H9 (cell line): ENCODE measurements at regions not wholly inside any gene's neighbourhood (a gene's known extent, or its start where the extent isn't known, plus 50 kb on each side); places are given as distances from the start of the nearest gene placed in this dataset.

Source experiments
- DNase-seq: peaks from one replicate; pipeline ENCODE4 v3.0.0-alpha.2; 2017
- H2AFZ ChIP-seq: one replicate; pipeline ENCODE4 v1.6.1; 2013; ENCODE audit warnings: mild to moderate bottlenecking, low read length, control low read depth, moderate library complexity
- H2AK5ac ChIP-seq: 2 replicates; pipeline ENCODE4 v1.6.1; 2013; ENCODE audit warnings: low read length, control low read depth, mixed read lengths; ENCODE audit not compliant: insufficient read length
- H2BK120ac ChIP-seq: one replicate; pipeline ENCODE4 v1.6.1; 2013; ENCODE audit warnings: low read depth, mild to moderate bottlenecking, low read length, control low read depth, inconsistent platforms; ENCODE audit not compliant: poor library complexity, severe bottlenecking
- H2BK12ac ChIP-seq: 2 replicates; pipeline ENCODE4 v1.6.1; 2013; ENCODE audit warnings: low read length, control low read depth, mixed read lengths, low read depth; ENCODE audit not compliant: insufficient read length
- H2BK15ac ChIP-seq: 2 replicates; pipeline ENCODE4 v1.6.1; 2013; ENCODE audit warnings: low read depth, low read length, control low read depth
- H2BK20ac ChIP-seq: one replicate; pipeline ENCODE4 v1.6.1; 2013; ENCODE audit warnings: low read depth, mild to moderate bottlenecking, low read length, control low read depth, inconsistent platforms; ENCODE audit not compliant: poor library complexity, severe bottlenecking
- H2BK5ac ChIP-seq: 2 replicates; pipeline ENCODE4 v1.6.1; 2013; ENCODE audit warnings: low read length, control low read depth, mixed read lengths; ENCODE audit not compliant: insufficient read length
- H3K14ac ChIP-seq: 2 replicates; pipeline ENCODE4 v1.6.1; 2013; ENCODE audit warnings: low read length, control low read depth; ENCODE audit not compliant: insufficient read depth
- H3K18ac ChIP-seq: 2 replicates; pipeline ENCODE4 v1.6.1; 2013; ENCODE audit warnings: low read depth, mild to moderate bottlenecking, mixed read lengths, low read length, control low read depth; ENCODE audit not compliant: insufficient read length
- H3K23ac ChIP-seq: 2 replicates; pipeline ENCODE4 v1.6.1; 2013; ENCODE audit warnings: low read length, control low read depth, mixed read lengths, low read depth; ENCODE audit not compliant: insufficient read length
- H3K23me2 ChIP-seq: 2 replicates; pipeline ENCODE4 v1.6.1; 2013; ENCODE audit warnings: low read depth, mild to moderate bottlenecking, mixed read lengths, low read length, control low read depth; ENCODE audit not compliant: insufficient read length, poor library complexity, severe bottlenecking
- H3K27ac ChIP-seq: 2 replicates; pipeline ENCODE4 v1.5.1; 2013; ENCODE audit warnings: low read length, control low read depth, mixed read lengths, low read depth; ENCODE audit not compliant: insufficient read length
- H3K27me3 ChIP-seq: 2 replicates; pipeline ENCODE4 v1.6.1; 2013; ENCODE audit warnings: low read length, control low read depth, inconsistent platforms; ENCODE audit not compliant: insufficient read depth
- H3K4ac ChIP-seq: 2 replicates; pipeline ENCODE4 v1.6.1; 2013; ENCODE audit warnings: low read depth, mild to moderate bottlenecking, control low read depth, inconsistent platforms, low read length, moderate library complexity
- H3K4me1 ChIP-seq: 2 replicates; pipeline ENCODE4 v1.6.1; 2013; ENCODE audit warnings: low read length, control low read depth, inconsistent platforms; ENCODE audit not compliant: insufficient read depth
- H3K4me2 ChIP-seq: 2 replicates; pipeline ENCODE4 v1.6.1; 2013; ENCODE audit warnings: low read length, control low read depth, mixed read lengths; ENCODE audit not compliant: insufficient read length, insufficient read depth
- H3K56ac ChIP-seq: 2 replicates; pipeline ENCODE4 v1.6.1; 2013; ENCODE audit warnings: low read depth, mild to moderate bottlenecking, mixed read lengths, low read length, control low read depth; ENCODE audit not compliant: insufficient read length
- H3K79me1 ChIP-seq: 2 replicates; pipeline ENCODE4 v1.6.1; 2013; ENCODE audit warnings: low read depth, mild to moderate bottlenecking, moderate library complexity, low read length, control low read depth, inconsistent platforms; ENCODE audit not compliant: insufficient read depth, poor library complexity, severe bottlenecking
- H3K79me2 ChIP-seq: 2 replicates; pipeline ENCODE4 v1.6.1; 2013; ENCODE audit warnings: low read length, control low read depth, inconsistent platforms; ENCODE audit not compliant: insufficient read depth
- H3K9ac ChIP-seq: 2 replicates; pipeline ENCODE4 v1.6.1; 2013; ENCODE audit warnings: low read length, control low read depth, mixed read lengths; ENCODE audit not compliant: insufficient read length; ENCODE audit errors: extremely low read depth
- H3K9me3 ChIP-seq: one replicate; pipeline ENCODE4 v1.6.1; 2013; ENCODE audit warnings: low read depth, low read length, inconsistent platforms; ENCODE audit not compliant: control insufficient read depth
- H3T11ph ChIP-seq: one replicate; pipeline ENCODE4 v1.6.1; 2013; ENCODE audit warnings: mild to moderate bottlenecking, low read length, control low read depth, inconsistent platforms
- H4K20me1 ChIP-seq: one replicate; pipeline ENCODE4 v1.6.1; 2013; ENCODE audit not compliant: control insufficient read depth, insufficient read length, insufficient read depth
- H4K5ac ChIP-seq: 2 replicates; pipeline ENCODE4 v1.6.1; 2013; ENCODE audit warnings: low read depth, mild to moderate bottlenecking, mixed read lengths, low read length, control low read depth; ENCODE audit not compliant: insufficient read length
- H4K8ac ChIP-seq: replicated peaks from 2 replicates; pipeline ENCODE4 v1.6.1; 2013; ENCODE audit warnings: low read length, control low read depth, mixed read lengths, low read depth; ENCODE audit not compliant: insufficient read length
- H4K91ac ChIP-seq: 2 replicates; pipeline ENCODE4 v1.6.1; 2013; ENCODE audit warnings: low read depth, mild to moderate bottlenecking, moderate library complexity, mixed read lengths, low read length, control low read depth; ENCODE audit not compliant: insufficient read length
- H3K27ac Mint-ChIP-seq, 3 experiments: 2 replicates in 2 of 3; 3 replicates in 1 of 3; pipeline ENCODE4 v1.8.0; 2020 to 2021; ENCODE audit warnings: mixed read lengths in 3 of 3, mild to moderate bottlenecking in 1 of 3, moderate library complexity in 1 of 3
- H3K27me3 Mint-ChIP-seq: 2 replicates; pipeline ENCODE4 v1.8.0; 2021; ENCODE audit warnings: low read depth, mild to moderate bottlenecking, moderate library complexity, mixed read lengths
- H3K36me3 Mint-ChIP-seq, 3 experiments: 2 replicates in 2 of 3; 3 replicates in 1 of 3; pipeline ENCODE4 v1.8.0; 2020 to 2021; ENCODE audit warnings: low read depth in 3 of 3, mixed read lengths in 3 of 3; ENCODE audit not compliant: insufficient read depth in 1 of 3
- H3K4me1 Mint-ChIP-seq, 2 experiments: 2 replicates each; pipeline ENCODE4 v1.8.0; 2020; ENCODE audit warnings: mixed read lengths in 2 of 2
- H3K4me3 Mint-ChIP-seq, 2 experiments: 2 replicates in 1 of 2; 3 replicates in 1 of 2; pipeline ENCODE4 v1.8.0; 2020 to 2021; ENCODE audit warnings: mild to moderate bottlenecking in 2 of 2, mixed read lengths in 2 of 2, moderate library complexity in 1 of 2
- H3K9me3 Mint-ChIP-seq, 2 experiments: 2 replicates in 1 of 2; 3 replicates in 1 of 2; pipeline ENCODE4 v1.8.0; 2020; ENCODE audit warnings: mild to moderate bottlenecking in 2 of 2, mixed read lengths in 2 of 2, moderate library complexity in 1 of 2
- whole genome bisulfite sequencing: extraction: QIAGEN DNeasy Blood & Tissue Kit; methylation state at CpG from one replicate; pipeline ENCODE4 v1.1.7; 2013; ENCODE audit warnings: missing lambda C conversion rate, low lambda C conversion rate, mixed read lengths; ENCODE audit not compliant: insufficient read length; ENCODE audit errors: extremely low coverage; 5-methylcytosine and 5-hydroxymethylcytosine counted together
- TF ChIP-seq, protein P1 (sequence below): fragments of 200-600 bp; sonication (generic); conservative IDR thresholded peaks from 3 replicates; pipeline ENCODE4 v1.8.0; 2021; ENCODE audit warnings: antibody characterized with exemption, mild to moderate bottlenecking

DNA sequence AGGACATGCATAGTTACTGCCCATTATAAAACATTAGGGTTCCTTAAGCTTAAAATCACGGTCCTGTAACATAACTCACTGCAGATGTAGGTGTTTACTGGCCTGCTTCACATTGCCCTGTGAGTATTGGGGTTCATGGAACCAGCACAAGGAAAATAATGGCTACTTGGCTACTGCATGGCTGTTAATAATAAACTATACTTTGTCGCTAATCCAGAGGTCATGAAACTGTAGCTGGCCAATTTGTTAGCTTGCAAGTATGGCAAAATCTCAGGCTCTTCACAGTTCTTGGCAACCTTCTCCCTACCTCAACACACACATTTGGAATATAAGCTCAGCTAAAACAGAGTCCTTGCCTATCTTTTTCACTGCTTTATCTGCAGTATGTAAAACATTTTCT lies 274.0 kb upstream of the NR5A2 start:
- Histone ChIP-seq H3K27me3 (no peaks in the 10 kb centered on the region), H4K20me1 (no peaks in the 10 kb centered on the region), H4K5ac (no peak overlapping the region), H3K23ac (no peak overlapping the region), H2AK5ac (no peak overlapping the region), H3K4me2 (no peak overlapping the region), H2AFZ (no peak overlapping the region), H3K79me2 (no peaks in the 10 kb centered on the region), H3K79me1 (no peaks in the 10 kb centered on the region), H4K91ac (no peak overlapping the region), H3K9ac (no peak overlapping the region), H3K4me1 (no peaks in the 10 kb centered on the region), H2BK15ac (no peak overlapping the region), H3T11ph (no peak overlapping the region), H3K4ac (no peak overlapping the region), H2BK12ac (no peak overlapping the region), H2BK20ac (no peak overlapping the region), H3K14ac (no peak overlapping the region), H3K23me2 (no peaks in the 10 kb centered on the region), H2BK5ac (no peak overlapping the region), H3K9me3 (no peaks in the 10 kb centered on the region), H2BK120ac (no peak overlapping the region), H3K27ac (no peak overlapping the region), H3K18ac (no peak overlapping the region), H3K56ac (no peak overlapping the region), H4K8ac (no peak overlapping the region)
- peaks cover 2% of the 10 kb centered on the region for H3K27me3 Mint-ChIP-seq
- H3K4me1 Mint-ChIP-seq, result peaks cover 2 to 5% of the 10 kb centered on the region in 2 experiments
- TF ChIP-seq, protein P1, sequence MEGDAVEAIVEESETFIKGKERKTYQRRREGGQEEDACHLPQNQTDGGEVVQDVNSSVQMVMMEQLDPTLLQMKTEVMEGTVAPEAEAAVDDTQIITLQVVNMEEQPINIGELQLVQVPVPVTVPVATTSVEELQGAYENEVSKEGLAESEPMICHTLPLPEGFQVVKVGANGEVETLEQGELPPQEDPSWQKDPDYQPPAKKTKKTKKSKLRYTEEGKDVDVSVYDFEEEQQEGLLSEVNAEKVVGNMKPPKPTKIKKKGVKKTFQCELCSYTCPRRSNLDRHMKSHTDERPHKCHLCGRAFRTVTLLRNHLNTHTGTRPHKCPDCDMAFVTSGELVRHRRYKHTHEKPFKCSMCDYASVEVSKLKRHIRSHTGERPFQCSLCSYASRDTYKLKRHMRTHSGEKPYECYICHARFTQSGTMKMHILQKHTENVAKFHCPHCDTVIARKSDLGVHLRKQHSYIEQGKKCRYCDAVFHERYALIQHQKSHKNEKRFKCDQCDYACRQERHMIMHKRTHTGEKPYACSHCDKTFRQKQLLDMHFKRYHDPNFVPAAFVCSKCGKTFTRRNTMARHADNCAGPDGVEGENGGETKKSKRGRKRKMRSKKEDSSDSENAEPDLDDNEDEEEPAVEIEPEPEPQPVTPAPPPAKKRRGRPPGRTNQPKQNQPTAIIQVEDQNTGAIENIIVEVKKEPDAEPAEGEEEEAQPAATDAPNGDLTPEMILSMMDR, result no peak
- no peak overlapping the region for H3K27ac Mint-ChIP-seq
- H3K4me3 Mint-ChIP-seq, result no peak overlapping the region
- WGBS, result no CpG with 5 or more reads among the region's 2 CpGs
- peaks cover 0 to 10% (median 0%) of the 10 kb centered on the region in 3 experiments; a peak in 1 of 7 replicates for H3K36me3 Mint-ChIP-seq
- DNase-seq, result no peak
- H3K9me3 Mint-ChIP-seq, result peaks cover 0 to 4% of the 10 kb centered on the region in 2 experiments; a peak in 3 of 5 replicates
